ENCODE measurements at regions not wholly inside any gene's neighbourhood (a gene's known extent, or its start where the extent isn't known, plus 50 kb on each side); places are given as distances from the start of the nearest gene placed in this dataset.

- H3K4me3 ChIP-seq (replicated peaks; ENCODE audit: insufficient read depth, low read length): no peak overlapping the region
- peak; percentile 63 to 89 for DNase-seq (ENCODE audit: low read depth in 1 of 2, low spot score in 1 of 2)
- H3K27me3 ChIP-seq (ENCODE audit: insufficient read depth, poor library complexity, severe bottlenecking): no peaks in the 10 kb centered on the region
- H3K27ac ChIP-seq (replicated peaks): peak overlapping the region; percentile 11; the same call in 1 of the 2 replicates
- TF ChIP-seq POLR2AphosphoS5 (IDR thresholded peaks at IDR 0.05; ENCODE audit: low read depth) (no peak), SPI1 (IDR thresholded peaks at IDR 0.05; ENCODE audit: borderline replicate concordance, low read depth) (peak; percentile 56; the same call in 1 of the 2 replicates), CTCF (IDR thresholded peaks at IDR 0.05; ENCODE audit: insufficient read depth, low read length) (no peak)
Measured at GRCh38 chr13:48901781-48902180, 73.9 kb upstream of the FNDC3A start.

- DNase-seq (ENCODE audit: low read depth in 1 of 2, low spot score in 1 of 2): peak; percentile 54 to 84
- no peak overlapping the region for H3K27ac ChIP-seq (replicated peaks)
- TF ChIP-seq SPI1 (IDR thresholded peaks at IDR 0.05; ENCODE audit: borderline replicate concordance, low read depth) (peak; percentile 61), GABPA (IDR thresholded peaks at IDR 0.05; ENCODE audit: low read depth) (no peak)
- H3K27me3 ChIP-seq (ENCODE audit: insufficient read depth, poor library complexity, severe bottlenecking): no peaks in the 10 kb centered on the region
- no peak overlapping the region for H3K4me3 ChIP-seq (replicated peaks; ENCODE audit: insufficient read depth, low read length)
Measured at GRCh38 chr13:48902368-48902767, 73.3 kb upstream of the FNDC3A start.

- no peak for DNase-seq (ENCODE audit: low read depth in 1 of 2, low spot score in 1 of 2)
- no peaks in the 10 kb centered on the region for H3K27me3 ChIP-seq (ENCODE audit: insufficient read depth, poor library complexity, severe bottlenecking)
- no peak overlapping the region for H3K27ac ChIP-seq (replicated peaks)
- H3K4me3 ChIP-seq (replicated peaks; ENCODE audit: insufficient read depth, low read length): no peak overlapping the region
- no peak for TF ChIP-seq CTCF (IDR thresholded peaks at IDR 0.05; ENCODE audit: insufficient read depth, low read length)
- no peak for TF ChIP-seq POLR2AphosphoS5 (IDR thresholded peaks at IDR 0.05; ENCODE audit: low read depth)
- no peak for TF ChIP-seq REST (IDR thresholded peaks at IDR 0.05; ENCODE audit: insufficient replicate concordance, low read depth)
- TF ChIP-seq GABPA (IDR thresholded peaks at IDR 0.05; ENCODE audit: low read depth): no peak
Measured at GRCh38 chr13:48904668-48905290, 70.9 kb upstream of the FNDC3A start.

GRCh38 chr13:48906200-48906599, 69.5 kb upstream of the FNDC3A start:
- no peak for DNase-seq (ENCODE audit: low read depth in 1 of 2, low spot score in 1 of 2)
- no peaks in the 10 kb centered on the region for H3K27me3 ChIP-seq (ENCODE audit: insufficient read depth, poor library complexity, severe bottlenecking)
- no peak overlapping the region for H3K4me3 ChIP-seq (replicated peaks; ENCODE audit: insufficient read depth, low read length)
- TF ChIP-seq CTCF (IDR thresholded peaks at IDR 0.05; ENCODE audit: insufficient read depth, low read length): no peak
- TF ChIP-seq SPI1 (IDR thresholded peaks at IDR 0.05; ENCODE audit: borderline replicate concordance, low read depth): no peak
- TF ChIP-seq REST (IDR thresholded peaks at IDR 0.05; ENCODE audit: insufficient replicate concordance, low read depth): no peak
- no peak for TF ChIP-seq POLR2AphosphoS5 (IDR thresholded peaks at IDR 0.05; ENCODE audit: low read depth)
- TF ChIP-seq GABPA (IDR thresholded peaks at IDR 0.05; ENCODE audit: low read depth): no peak
- no peak overlapping the region for H3K27ac ChIP-seq (replicated peaks)

Data from HL-60 (cell line).